Breast epithelium (tissue), 4 donors: ENCODE measurements at regions not wholly inside any gene's neighbourhood (a gene's known extent, or its start where the extent isn't known, plus 50 kb on each side); places are given as distances from the start of the nearest gene placed in this dataset.

Source experiments
- DNase-seq, 2 donors: peaks; one replicate each; pipeline ENCODE4 v3.0.0-alpha.2; 2019; ENCODE audit warnings: low spot score in 2 of 2
- H3K27ac ChIP-seq, 2 donors: fragments of 200-600 bp; sonication (generic) in 1 of 2; one replicate each; pipeline ENCODE4 v1.5.1; 2016 to 2019; ENCODE audit warnings: mild to moderate bottlenecking in 1 of 2
- H3K27me3 ChIP-seq, 2 donors: fragments of 200-600 bp; sonication (generic) in 1 of 2; one replicate each; pipeline versions ENCODE4 v1.5.1 to v1.6.0; 2017 to 2019; ENCODE audit warnings: control low read depth in 1 of 2, mild to moderate bottlenecking in 1 of 2
- H3K36me3 ChIP-seq: fragments of 200-600 bp; one replicate; pipeline ENCODE4 v1.5.1; 2019
- H3K4me1 ChIP-seq, 2 donors: fragments of 200-600 bp; sonication (generic); one replicate each; pipeline ENCODE4 v1.5.1; 2016 to 2019; ENCODE audit warnings: control low read depth in 1 of 2
- H3K4me3 ChIP-seq, 3 donors: fragments of 200-600 bp; sonication (generic); 1 replicate in 2 of 3; 2 replicates in 1 of 3; pipeline ENCODE4 v1.5.1; 2016 to 2019; ENCODE audit warnings: mild to moderate bottlenecking in 3 of 3, moderate library complexity in 2 of 3
- H3K9me3 ChIP-seq, 2 donors: fragments of 200-600 bp; sonication (generic) in 1 of 2; one replicate each; pipeline ENCODE4 v1.5.1; 2016 to 2019; ENCODE audit warnings: control low read depth in 1 of 2
- POLR2A ChIP-seq: fragments of 450-650 bp; IDR thresholded peaks from one replicate; pipeline ENCODE4 v1.6.1; 2016; ENCODE audit warnings: antibody characterized with exemption, mild to moderate bottlenecking, moderate library complexity
- POLR2AphosphoS5 ChIP-seq, 3 donors: sonication (generic); formaldehyde crosslinking; IDR thresholded peaks; one replicate each; pipeline ENCODE4 v1.6.1; 2017; ENCODE audit warnings: antibody characterized with exemption in 3 of 3
- intact Hi-C: fragments of 100-400 bp; cut with DNase I; formaldehyde crosslinking; loops from one replicate; pipeline ENCODE4 v1.15.1; 2023; ENCODE audit warnings: low total_unique reads
- TF ChIP-seq, protein P1 (sequence below), 3 donors: fragments of 450-650 bp; IDR thresholded peaks; one replicate each; pipeline ENCODE4 v1.5.1; 2016 to 2017; ENCODE audit warnings: antibody characterized with exemption in 3 of 3, mild to moderate bottlenecking in 3 of 3, moderate library complexity in 3 of 3

GRCh38 chr10:47184273-47184672 is 115.7 kb upstream of the GDF10 start:
- TF ChIP-seq POLR2AphosphoS5 (IDR thresholded peaks at IDR 0.05) (no peak), POLR2A (no peak)
- TF ChIP-seq, protein P1, sequence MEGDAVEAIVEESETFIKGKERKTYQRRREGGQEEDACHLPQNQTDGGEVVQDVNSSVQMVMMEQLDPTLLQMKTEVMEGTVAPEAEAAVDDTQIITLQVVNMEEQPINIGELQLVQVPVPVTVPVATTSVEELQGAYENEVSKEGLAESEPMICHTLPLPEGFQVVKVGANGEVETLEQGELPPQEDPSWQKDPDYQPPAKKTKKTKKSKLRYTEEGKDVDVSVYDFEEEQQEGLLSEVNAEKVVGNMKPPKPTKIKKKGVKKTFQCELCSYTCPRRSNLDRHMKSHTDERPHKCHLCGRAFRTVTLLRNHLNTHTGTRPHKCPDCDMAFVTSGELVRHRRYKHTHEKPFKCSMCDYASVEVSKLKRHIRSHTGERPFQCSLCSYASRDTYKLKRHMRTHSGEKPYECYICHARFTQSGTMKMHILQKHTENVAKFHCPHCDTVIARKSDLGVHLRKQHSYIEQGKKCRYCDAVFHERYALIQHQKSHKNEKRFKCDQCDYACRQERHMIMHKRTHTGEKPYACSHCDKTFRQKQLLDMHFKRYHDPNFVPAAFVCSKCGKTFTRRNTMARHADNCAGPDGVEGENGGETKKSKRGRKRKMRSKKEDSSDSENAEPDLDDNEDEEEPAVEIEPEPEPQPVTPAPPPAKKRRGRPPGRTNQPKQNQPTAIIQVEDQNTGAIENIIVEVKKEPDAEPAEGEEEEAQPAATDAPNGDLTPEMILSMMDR (IDR thresholded peaks at IDR 0.05), result no peak
- Histone ChIP-seq H3K4me1 (no peaks in the 10 kb centered on the region), H3K27me3 (no peaks in the 10 kb centered on the region), H3K4me3 (no peak overlapping the region), H3K36me3 (no peaks in the 10 kb centered on the region), H3K9me3 (no peaks in the 10 kb centered on the region), H3K27ac (no peak overlapping the region)
- intact Hi-C loops, result no loop called here
- no peak for DNase-seq

GRCh38 chr10:47184724-47185330 is 115.2 kb upstream of the GDF10 start:
- Histone ChIP-seq H3K9me3 (no peaks in the 10 kb centered on the region), H3K27me3 (no peaks in the 10 kb centered on the region), H3K36me3 (no peaks in the 10 kb centered on the region), H3K27ac (no peak overlapping the region), H3K4me1 (no peaks in the 10 kb centered on the region), H3K4me3 (no peak overlapping the region)
- DNase-seq, result no peak
- intact Hi-C loops, result no loop called here
- no peak for TF ChIP-seq POLR2AphosphoS5 (IDR thresholded peaks at IDR 0.05)
- TF ChIP-seq POLR2A, result no peak
- TF ChIP-seq, protein P1 (IDR thresholded peaks at IDR 0.05), result no peak

GRCh38 chr10:47186941-47187340 is 113.1 kb upstream of the GDF10 start:
- no peaks in the 10 kb centered on the region for H3K9me3 ChIP-seq
- no peaks in the 10 kb centered on the region for H3K27me3 ChIP-seq
- TF ChIP-seq POLR2A (no peak), POLR2AphosphoS5 (IDR thresholded peaks at IDR 0.05) (no peak)
- TF ChIP-seq, protein P1 (IDR thresholded peaks at IDR 0.05), result no peak
- H3K27ac ChIP-seq, result no peak overlapping the region
- no peaks in the 10 kb centered on the region for H3K4me1 ChIP-seq
- DNase-seq, result no peak
- H3K4me3 ChIP-seq, result no peak overlapping the region
- intact Hi-C loops, result no loop called here
- H3K36me3 ChIP-seq, result no peaks in the 10 kb centered on the region

GRCh38 chr10:47187592-47187991 is 112.4 kb upstream of the GDF10 start:
- no peak for DNase-seq
- Histone ChIP-seq H3K4me3 (no peak overlapping the region), H3K27ac (no peak overlapping the region), H3K27me3 (no peaks in the 10 kb centered on the region), H3K36me3 (no peaks in the 10 kb centered on the region), H3K9me3 (no peaks in the 10 kb centered on the region), H3K4me1 (no peaks in the 10 kb centered on the region)
- TF ChIP-seq POLR2AphosphoS5 (IDR thresholded peaks at IDR 0.05) (no peak), POLR2A (no peak)
- TF ChIP-seq, protein P1 (IDR thresholded peaks at IDR 0.05), result no peak
- intact Hi-C loops, result no loop called here

GRCh38 chr10:47188156-47188555 is 111.8 kb upstream of the GDF10 start:
- H3K4me1 ChIP-seq, result no peaks in the 10 kb centered on the region
- no peak overlapping the region for H3K4me3 ChIP-seq
- TF ChIP-seq POLR2AphosphoS5 (IDR thresholded peaks at IDR 0.05) (no peak), POLR2A (no peak)
- TF ChIP-seq, protein P1 (IDR thresholded peaks at IDR 0.05), result no peak
- no peaks in the 10 kb centered on the region for H3K27me3 ChIP-seq
- intact Hi-C loops, result no loop called here
- H3K27ac ChIP-seq, result no peak overlapping the region
- H3K9me3 ChIP-seq, result no peaks in the 10 kb centered on the region
- H3K36me3 ChIP-seq, result no peaks in the 10 kb centered on the region
- no peak for DNase-seq
